ENCODE measurements at regions not wholly inside any gene's neighbourhood (a gene's known extent, or its start where the extent isn't known, plus 50 kb on each side); places are given as distances from the start of the nearest gene placed in this dataset.
A peak's percentile ranks its signal among the peaks of the same experiment; 100 is the strongest.

GRCh38 chr5:34538026-34538672, 118.0 kb upstream of the RAI14 start:
- DNase-seq = no peak
- H3K27me3 Mint-ChIP-seq (ENCODE audit: low read depth, poor library complexity) = peaks cover 9% of the 10 kb centered on the region
- H3K4me1 Mint-ChIP-seq = peaks cover 18% of the 10 kb centered on the region
- no peaks in the 10 kb centered on the region for H3K36me3 Mint-ChIP-seq (ENCODE audit: low read depth)
- H3K27ac Mint-ChIP-seq = peak overlapping the region; percentile 12
- peaks cover 8% of the 10 kb centered on the region for H3K9me3 Mint-ChIP-seq
- no peak overlapping the region for H3K4me3 Mint-ChIP-seq
- TF ChIP-seq, protein P1, sequence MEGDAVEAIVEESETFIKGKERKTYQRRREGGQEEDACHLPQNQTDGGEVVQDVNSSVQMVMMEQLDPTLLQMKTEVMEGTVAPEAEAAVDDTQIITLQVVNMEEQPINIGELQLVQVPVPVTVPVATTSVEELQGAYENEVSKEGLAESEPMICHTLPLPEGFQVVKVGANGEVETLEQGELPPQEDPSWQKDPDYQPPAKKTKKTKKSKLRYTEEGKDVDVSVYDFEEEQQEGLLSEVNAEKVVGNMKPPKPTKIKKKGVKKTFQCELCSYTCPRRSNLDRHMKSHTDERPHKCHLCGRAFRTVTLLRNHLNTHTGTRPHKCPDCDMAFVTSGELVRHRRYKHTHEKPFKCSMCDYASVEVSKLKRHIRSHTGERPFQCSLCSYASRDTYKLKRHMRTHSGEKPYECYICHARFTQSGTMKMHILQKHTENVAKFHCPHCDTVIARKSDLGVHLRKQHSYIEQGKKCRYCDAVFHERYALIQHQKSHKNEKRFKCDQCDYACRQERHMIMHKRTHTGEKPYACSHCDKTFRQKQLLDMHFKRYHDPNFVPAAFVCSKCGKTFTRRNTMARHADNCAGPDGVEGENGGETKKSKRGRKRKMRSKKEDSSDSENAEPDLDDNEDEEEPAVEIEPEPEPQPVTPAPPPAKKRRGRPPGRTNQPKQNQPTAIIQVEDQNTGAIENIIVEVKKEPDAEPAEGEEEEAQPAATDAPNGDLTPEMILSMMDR (IDR thresholded peaks at IDR 0.05) = no peak

DNA sequence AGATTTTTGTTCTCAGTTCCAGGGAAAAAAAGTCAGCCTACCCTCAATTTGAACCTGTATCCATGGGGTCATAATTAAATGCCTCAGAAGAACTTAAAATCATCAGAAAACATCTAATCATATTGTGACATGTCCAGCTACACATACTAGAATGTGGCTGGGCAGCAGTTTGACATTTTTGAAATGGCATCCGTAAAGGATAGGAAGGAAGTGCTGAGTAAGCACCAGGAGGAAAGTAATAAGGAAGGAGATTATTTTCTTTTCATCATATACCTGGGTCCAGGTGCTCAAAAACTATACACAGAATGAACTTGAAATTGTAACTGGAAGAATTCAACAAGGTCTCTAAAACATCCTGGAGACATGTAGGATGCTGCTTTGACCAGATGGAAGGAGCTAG, 116.9 kb upstream of the RAI14 start:
- Mint-ChIP-seq H3K9me3 (peaks cover 18% of the 10 kb centered on the region), H3K4me1 (peaks cover 18% of the 10 kb centered on the region), H3K27me3 (ENCODE audit: low read depth, poor library complexity) (peaks cover 4% of the 10 kb centered on the region), H3K36me3 (ENCODE audit: low read depth) (no peaks in the 10 kb centered on the region), H3K27ac (no peak overlapping the region), H3K4me3 (no peak overlapping the region)
- TF ChIP-seq, protein P1 (IDR thresholded peaks at IDR 0.05) = no peak
- no peak for DNase-seq

DNA sequence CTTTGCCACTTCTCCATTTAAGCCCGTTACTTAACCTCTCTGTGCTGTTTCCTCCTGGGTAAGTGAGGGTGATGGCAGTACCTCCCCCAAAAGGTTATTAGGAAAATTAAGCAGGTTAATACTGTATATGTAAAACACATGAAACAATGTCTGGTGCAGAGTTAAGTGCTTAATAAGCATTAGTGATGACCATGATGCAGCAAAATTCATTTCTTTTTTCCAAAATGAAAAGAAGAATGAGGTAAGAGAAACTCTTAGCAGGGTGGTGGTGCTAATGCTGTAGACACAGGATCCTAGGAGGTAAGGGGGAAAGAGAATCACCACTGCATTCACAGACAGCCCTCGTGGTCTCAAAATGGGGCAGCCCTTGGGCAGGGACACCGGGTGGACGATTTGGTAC, 115.1 kb upstream of the RAI14 start:
- no peak overlapping the region for H3K27ac Mint-ChIP-seq
- DNase-seq = no peak
- H3K4me3 Mint-ChIP-seq = no peak overlapping the region
- peaks cover 6% of the 10 kb centered on the region for H3K27me3 Mint-ChIP-seq (ENCODE audit: low read depth, poor library complexity)
- TF ChIP-seq, protein P1 (IDR thresholded peaks at IDR 0.05) = no peak
- peaks cover 32% of the 10 kb centered on the region for H3K9me3 Mint-ChIP-seq
- no peaks in the 10 kb centered on the region for H3K36me3 Mint-ChIP-seq (ENCODE audit: low read depth)
- peaks cover 18% of the 10 kb centered on the region for H3K4me1 Mint-ChIP-seq

GRCh38 chr5:34542818-34543217, 113.3 kb upstream of the RAI14 start:
- no peak for DNase-seq
- Mint-ChIP-seq H3K27ac (no peak overlapping the region), H3K27me3 (ENCODE audit: low read depth, poor library complexity) (peaks cover 6% of the 10 kb centered on the region), H3K9me3 (peaks cover 44% of the 10 kb centered on the region), H3K4me3 (no peak overlapping the region), H3K4me1 (peaks cover 18% of the 10 kb centered on the region), H3K36me3 (ENCODE audit: low read depth) (no peaks in the 10 kb centered on the region)
- TF ChIP-seq, protein P1 (IDR thresholded peaks at IDR 0.05) = no peak

DNA sequence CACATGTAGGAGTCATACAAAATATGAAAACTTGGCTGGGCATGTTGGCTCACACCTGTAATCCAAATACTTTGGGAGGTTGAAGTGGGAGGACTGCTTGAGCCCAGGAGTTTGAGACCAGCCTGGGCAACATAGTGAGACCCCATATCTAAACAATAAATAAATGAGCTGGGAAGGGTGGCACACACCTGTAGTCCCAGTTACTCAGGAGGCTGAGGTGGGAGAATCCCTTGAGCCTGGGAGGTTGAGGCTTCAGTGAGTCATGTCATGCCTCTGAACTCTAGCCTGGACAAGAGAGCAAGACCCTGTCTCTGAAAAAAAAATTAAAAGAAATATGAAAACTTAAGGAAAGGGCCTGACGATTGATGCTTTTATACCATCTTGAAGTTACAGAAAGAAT, 112.4 kb upstream of the RAI14 start:
- no peak for DNase-seq
- H3K36me3 Mint-ChIP-seq (ENCODE audit: low read depth) = no peaks in the 10 kb centered on the region
- no peak overlapping the region for H3K4me3 Mint-ChIP-seq
- no peak overlapping the region for H3K27ac Mint-ChIP-seq
- H3K9me3 Mint-ChIP-seq = peaks cover 47% of the 10 kb centered on the region
- TF ChIP-seq, protein P1 (IDR thresholded peaks at IDR 0.05) = no peak
- H3K4me1 Mint-ChIP-seq = peaks cover 21% of the 10 kb centered on the region
- peaks cover 6% of the 10 kb centered on the region for H3K27me3 Mint-ChIP-seq (ENCODE audit: low read depth, poor library complexity)

DNA sequence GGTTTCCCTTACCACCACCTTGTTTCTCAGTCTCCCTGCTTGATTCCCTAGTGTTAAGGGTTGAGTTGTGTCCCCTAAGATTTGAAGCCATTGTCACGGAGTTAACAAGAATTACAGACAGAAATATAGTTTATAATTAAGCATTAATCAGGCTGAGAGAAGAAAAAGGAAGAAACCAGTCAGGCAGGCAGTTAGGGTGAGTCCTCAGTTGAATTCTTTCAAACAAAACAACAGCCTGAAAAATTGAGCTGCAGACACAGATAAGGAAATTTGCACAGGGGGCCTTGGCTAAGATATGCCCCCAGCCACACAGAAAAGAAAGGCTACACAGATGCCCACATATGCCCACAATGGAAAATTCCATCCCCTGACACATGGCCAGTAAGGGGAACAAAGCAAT, 111.7 kb upstream of the RAI14 start:
- no peak overlapping the region for H3K4me3 Mint-ChIP-seq
- peaks cover 6% of the 10 kb centered on the region for H3K27me3 Mint-ChIP-seq (ENCODE audit: low read depth, poor library complexity)
- DNase-seq = no peak
- no peaks in the 10 kb centered on the region for H3K36me3 Mint-ChIP-seq (ENCODE audit: low read depth)
- TF ChIP-seq, protein P1 (IDR thresholded peaks at IDR 0.05) = no peak
- H3K27ac Mint-ChIP-seq = no peak overlapping the region
- peaks cover 47% of the 10 kb centered on the region for H3K9me3 Mint-ChIP-seq
- peaks cover 20% of the 10 kb centered on the region for H3K4me1 Mint-ChIP-seq
